Sigmoid colon (tissue), 3 donors: ENCODE measurements at regions not wholly inside any gene's neighbourhood (a gene's known extent, or its start where the extent isn't known, plus 50 kb on each side); places are given as distances from the start of the nearest gene placed in this dataset.

ENCODE experiments used
- POLR2A ChIP-seq, 2 donors: fragments of 450-650 bp; IDR thresholded peaks; one replicate each; pipeline ENCODE4 v1.6.1; 2016; ENCODE audit warnings: antibody characterized with exemption in 2 of 2, mild to moderate bottlenecking in 2 of 2, moderate library complexity in 2 of 2
- TF ChIP-seq, protein P1 (sequence below), 4 experiments: fragments of 450-650 bp in 3 of 4; fragments of 200-600 bp in 1 of 4; IDR thresholded peaks; one replicate each; pipeline ENCODE4 v1.5.1; 2016 to 2019; ENCODE audit warnings: antibody characterized with exemption in 4 of 4, mild to moderate bottlenecking in 3 of 4, moderate library complexity in 2 of 4

DNA sequence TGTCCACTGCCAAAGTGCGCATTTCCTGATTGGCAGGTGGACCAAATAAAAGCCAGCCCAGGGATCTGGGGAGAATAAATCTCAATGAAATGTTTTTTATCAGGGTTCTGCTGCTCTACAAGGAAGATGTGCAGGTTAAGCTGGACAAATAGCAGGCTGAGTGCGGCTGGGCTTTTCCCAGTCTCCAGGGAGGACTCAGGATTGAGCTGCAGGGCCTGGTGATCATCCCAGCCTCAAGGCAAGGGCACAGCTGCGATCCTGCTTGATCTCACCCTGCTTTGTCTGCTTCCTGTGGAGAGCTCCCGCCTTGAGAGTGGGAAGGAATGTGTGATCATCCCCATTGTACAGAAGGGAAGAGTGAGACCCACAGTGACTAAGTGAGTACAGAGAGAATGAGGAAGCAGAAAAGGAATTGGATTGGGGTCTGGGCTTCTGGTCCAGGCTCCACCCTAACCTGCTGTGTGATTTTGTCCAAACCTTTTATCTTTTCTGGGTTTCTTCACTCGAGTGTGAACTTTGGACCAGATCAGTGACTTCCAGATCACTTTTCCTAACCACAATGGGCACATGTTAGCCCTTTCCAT is 75.3 kb upstream of the CRHR1 start:
- no peak for TF ChIP-seq POLR2A (IDR thresholded peaks at IDR 0.05)
- TF ChIP-seq, protein P1, sequence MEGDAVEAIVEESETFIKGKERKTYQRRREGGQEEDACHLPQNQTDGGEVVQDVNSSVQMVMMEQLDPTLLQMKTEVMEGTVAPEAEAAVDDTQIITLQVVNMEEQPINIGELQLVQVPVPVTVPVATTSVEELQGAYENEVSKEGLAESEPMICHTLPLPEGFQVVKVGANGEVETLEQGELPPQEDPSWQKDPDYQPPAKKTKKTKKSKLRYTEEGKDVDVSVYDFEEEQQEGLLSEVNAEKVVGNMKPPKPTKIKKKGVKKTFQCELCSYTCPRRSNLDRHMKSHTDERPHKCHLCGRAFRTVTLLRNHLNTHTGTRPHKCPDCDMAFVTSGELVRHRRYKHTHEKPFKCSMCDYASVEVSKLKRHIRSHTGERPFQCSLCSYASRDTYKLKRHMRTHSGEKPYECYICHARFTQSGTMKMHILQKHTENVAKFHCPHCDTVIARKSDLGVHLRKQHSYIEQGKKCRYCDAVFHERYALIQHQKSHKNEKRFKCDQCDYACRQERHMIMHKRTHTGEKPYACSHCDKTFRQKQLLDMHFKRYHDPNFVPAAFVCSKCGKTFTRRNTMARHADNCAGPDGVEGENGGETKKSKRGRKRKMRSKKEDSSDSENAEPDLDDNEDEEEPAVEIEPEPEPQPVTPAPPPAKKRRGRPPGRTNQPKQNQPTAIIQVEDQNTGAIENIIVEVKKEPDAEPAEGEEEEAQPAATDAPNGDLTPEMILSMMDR (IDR thresholded peaks at IDR 0.05), result no peak
